Astrocyte (in vitro differentiated cells and primary cell): ENCODE measurements at regions not wholly inside any gene's neighbourhood (a gene's known extent, or its start where the extent isn't known, plus 50 kb on each side); places are given as distances from the start of the nearest gene placed in this dataset.

Experiments
- CTCF ChIP-seq: IDR thresholded peaks from 2 replicates; pipeline ENCODE4 v1.5.1; 2011; ENCODE audit warnings: low read depth, mild to moderate bottlenecking, inconsistent platforms, low read length, moderate library complexity; ENCODE audit not compliant: insufficient read depth
- EZH2 ChIP-seq: IDR thresholded peaks from 2 replicates; pipeline ENCODE4 v1.6.1; 2012; ENCODE audit warnings: mild to moderate bottlenecking, low read length, inconsistent platforms; ENCODE audit not compliant: insufficient read depth

DNA sequence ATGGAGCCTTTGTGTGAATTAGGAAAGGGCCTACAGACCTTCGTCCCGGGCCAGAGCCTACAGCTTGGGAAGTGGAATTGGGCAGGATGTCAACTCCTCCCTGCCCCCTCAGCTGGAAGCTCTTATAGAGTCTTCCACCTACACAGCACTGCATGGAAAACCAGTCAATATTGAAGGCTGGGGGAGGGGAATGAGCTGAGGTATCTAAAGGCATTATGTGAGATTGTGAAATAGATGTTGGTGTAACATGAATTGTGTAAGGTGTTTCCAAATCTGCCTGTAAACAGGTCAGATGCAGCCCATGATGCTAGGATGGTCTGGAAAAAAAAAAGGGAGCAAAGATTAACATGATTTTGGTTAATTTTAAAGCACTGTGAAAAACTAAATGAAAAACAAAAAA is 433.5 kb upstream of the POU3F3 start:
- TF ChIP-seq CTCF, result no peak
- no peak for TF ChIP-seq EZH2
